ENCODE measurements at regions not wholly inside any gene's neighbourhood (a gene's known extent, or its start where the extent isn't known, plus 50 kb on each side); places are given as distances from the start of the nearest gene placed in this dataset.

DNA sequence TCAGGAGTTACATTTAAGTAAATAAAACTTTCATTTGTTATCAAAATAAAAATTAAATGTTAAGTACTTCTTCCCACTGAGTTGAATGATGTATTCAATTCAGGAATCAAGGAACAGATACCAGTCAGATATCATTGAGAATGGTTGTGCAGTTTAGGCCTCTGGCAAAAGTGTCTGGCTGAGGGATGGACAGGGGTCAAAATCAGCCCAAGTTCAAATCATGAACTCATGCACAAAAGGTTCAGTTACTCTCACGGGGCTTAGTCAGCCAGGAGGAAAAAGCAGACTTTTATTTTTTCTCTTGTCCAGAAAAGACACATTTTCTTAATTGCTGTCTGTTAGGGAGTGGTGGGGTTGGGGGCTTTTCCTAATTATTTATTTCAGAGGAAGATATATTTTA is 166.3 kb downstream of the RASSF9 start:
- ChIA-PET CTCF (no interaction called here), POLR2A (no interaction called here)
- H3K4me3 ChIP-seq, result no peak overlapping the region
- no peak overlapping the region for H3K4me2 ChIP-seq
- no peak for ATAC-seq
- H3K9me3 ChIP-seq, result no peaks in the 10 kb centered on the region
- no peak for FAIRE-seq
- H3K27ac ChIP-seq, result no peak overlapping the region
- DNase-seq (ENCODE audit: low read depth in 1 of 2, low spot score in 1 of 2), result no peak
- WGBS (ENCODE audit: missing lambda C conversion rate), result 23% methylated on average over 1 of the region's 1 CpG
- TF ChIP-seq EHF (CRISPR knock-in tag; IDR thresholded peaks at IDR 0.05) (no peak), ZC3H11A (IDR thresholded peaks at IDR 0.05) (no peak), EP300 (IDR thresholded peaks at IDR 0.05) (no peak), TFCP2L1 (CRISPR knock-in tag; IDR thresholded peaks at IDR 0.05) (no peak), HOXB5 (CRISPR knock-in tag; IDR thresholded peaks at IDR 0.05) (no peak), POLR2A (IDR thresholded peaks at IDR 0.05; ENCODE audit: low read length) (no peak), GATA3 (IDR thresholded peaks at IDR 0.05; ENCODE audit: borderline replicate concordance) (no peak)
- TF ChIP-seq, protein P1, sequence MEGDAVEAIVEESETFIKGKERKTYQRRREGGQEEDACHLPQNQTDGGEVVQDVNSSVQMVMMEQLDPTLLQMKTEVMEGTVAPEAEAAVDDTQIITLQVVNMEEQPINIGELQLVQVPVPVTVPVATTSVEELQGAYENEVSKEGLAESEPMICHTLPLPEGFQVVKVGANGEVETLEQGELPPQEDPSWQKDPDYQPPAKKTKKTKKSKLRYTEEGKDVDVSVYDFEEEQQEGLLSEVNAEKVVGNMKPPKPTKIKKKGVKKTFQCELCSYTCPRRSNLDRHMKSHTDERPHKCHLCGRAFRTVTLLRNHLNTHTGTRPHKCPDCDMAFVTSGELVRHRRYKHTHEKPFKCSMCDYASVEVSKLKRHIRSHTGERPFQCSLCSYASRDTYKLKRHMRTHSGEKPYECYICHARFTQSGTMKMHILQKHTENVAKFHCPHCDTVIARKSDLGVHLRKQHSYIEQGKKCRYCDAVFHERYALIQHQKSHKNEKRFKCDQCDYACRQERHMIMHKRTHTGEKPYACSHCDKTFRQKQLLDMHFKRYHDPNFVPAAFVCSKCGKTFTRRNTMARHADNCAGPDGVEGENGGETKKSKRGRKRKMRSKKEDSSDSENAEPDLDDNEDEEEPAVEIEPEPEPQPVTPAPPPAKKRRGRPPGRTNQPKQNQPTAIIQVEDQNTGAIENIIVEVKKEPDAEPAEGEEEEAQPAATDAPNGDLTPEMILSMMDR (IDR thresholded peaks at IDR 0.05), result no peak
- TF ChIP-seq, protein P2, sequence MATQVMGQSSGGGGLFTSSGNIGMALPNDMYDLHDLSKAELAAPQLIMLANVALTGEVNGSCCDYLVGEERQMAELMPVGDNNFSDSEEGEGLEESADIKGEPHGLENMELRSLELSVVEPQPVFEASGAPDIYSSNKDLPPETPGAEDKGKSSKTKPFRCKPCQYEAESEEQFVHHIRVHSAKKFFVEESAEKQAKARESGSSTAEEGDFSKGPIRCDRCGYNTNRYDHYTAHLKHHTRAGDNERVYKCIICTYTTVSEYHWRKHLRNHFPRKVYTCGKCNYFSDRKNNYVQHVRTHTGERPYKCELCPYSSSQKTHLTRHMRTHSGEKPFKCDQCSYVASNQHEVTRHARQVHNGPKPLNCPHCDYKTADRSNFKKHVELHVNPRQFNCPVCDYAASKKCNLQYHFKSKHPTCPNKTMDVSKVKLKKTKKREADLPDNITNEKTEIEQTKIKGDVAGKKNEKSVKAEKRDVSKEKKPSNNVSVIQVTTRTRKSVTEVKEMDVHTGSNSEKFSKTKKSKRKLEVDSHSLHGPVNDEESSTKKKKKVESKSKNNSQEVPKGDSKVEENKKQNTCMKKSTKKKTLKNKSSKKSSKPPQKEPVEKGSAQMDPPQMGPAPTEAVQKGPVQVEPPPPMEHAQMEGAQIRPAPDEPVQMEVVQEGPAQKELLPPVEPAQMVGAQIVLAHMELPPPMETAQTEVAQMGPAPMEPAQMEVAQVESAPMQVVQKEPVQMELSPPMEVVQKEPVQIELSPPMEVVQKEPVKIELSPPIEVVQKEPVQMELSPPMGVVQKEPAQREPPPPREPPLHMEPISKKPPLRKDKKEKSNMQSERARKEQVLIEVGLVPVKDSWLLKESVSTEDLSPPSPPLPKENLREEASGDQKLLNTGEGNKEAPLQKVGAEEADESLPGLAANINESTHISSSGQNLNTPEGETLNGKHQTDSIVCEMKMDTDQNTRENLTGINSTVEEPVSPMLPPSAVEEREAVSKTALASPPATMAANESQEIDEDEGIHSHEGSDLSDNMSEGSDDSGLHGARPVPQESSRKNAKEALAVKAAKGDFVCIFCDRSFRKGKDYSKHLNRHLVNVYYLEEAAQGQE (IDR thresholded peaks at IDR 0.05), result no peak
- TF ChIP-seq, protein P3, sequence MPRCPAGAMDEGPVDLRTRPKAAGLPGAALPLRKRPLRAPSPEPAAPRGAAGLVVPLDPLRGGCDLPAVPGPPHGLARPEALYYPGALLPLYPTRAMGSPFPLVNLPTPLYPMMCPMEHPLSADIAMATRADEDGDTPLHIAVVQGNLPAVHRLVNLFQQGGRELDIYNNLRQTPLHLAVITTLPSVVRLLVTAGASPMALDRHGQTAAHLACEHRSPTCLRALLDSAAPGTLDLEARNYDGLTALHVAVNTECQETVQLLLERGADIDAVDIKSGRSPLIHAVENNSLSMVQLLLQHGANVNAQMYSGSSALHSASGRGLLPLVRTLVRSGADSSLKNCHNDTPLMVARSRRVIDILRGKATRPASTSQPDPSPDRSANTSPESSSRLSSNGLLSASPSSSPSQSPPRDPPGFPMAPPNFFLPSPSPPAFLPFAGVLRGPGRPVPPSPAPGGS (IDR thresholded peaks at IDR 0.05), result no peak
- H3K4me1 ChIP-seq, result no peaks in the 10 kb centered on the region

DNA sequence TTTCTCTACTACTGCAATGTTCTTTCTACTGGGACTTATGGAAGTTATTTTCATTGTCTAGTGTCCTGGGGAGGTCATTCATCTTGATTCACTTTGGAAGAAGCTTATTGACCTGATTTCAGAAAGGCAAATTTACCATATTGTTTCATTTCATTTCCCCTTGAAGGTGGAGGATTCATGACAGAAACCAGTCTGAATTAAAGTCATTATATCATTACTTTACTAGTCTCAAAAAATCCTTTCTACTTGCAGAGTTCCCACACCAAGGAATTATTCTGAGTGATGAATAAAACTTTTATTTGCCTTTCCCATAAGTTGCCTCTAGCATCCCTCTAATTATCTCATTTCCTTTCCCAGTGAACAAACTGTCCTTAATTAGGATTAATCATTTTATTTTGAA is 163.8 kb downstream of the RASSF9 start:
- DNase-seq (ENCODE audit: low read depth in 1 of 2, low spot score in 1 of 2), result no peak
- Histone ChIP-seq H3K27ac (no peak overlapping the region), H3K9me3 (no peaks in the 10 kb centered on the region), H3K4me2 (no peak overlapping the region), H3K4me1 (no peaks in the 10 kb centered on the region), H3K4me3 (no peak overlapping the region)
- ATAC-seq, result no peak
- CTCF ChIA-PET, result no interaction called here
- POLR2A ChIA-PET, result no interaction called here
- FAIRE-seq, result no peak
- TF ChIP-seq FOXS1 (CRISPR knock-in tag; IDR thresholded peaks at IDR 0.05) (no peak), ZC3H11A (IDR thresholded peaks at IDR 0.05) (no peak), SREBF2 (IDR thresholded peaks at IDR 0.05) (no peak), MAZ (IDR thresholded peaks at IDR 0.05; ENCODE audit: borderline replicate concordance, low read depth, low read length) (no peak), EP300 (IDR thresholded peaks at IDR 0.05) (no peak), EHMT2 (IDR thresholded peaks at IDR 0.05; ENCODE audit: low read depth) (no peak), FOSL2 (IDR thresholded peaks at IDR 0.05) (no peak), FOSL2 (CRISPR knock-in tag; IDR thresholded peaks at IDR 0.05) (no peak), ESRRA (IDR thresholded peaks at IDR 0.05; ENCODE audit: borderline replicate concordance, low read length) (no peak), MAFK (IDR thresholded peaks at IDR 0.05; ENCODE audit: partially characterized antibody) (no peak), ZNF302 (CRISPR knock-in tag; IDR thresholded peaks at IDR 0.05) (no peak), HOXB13 (CRISPR knock-in tag; IDR thresholded peaks at IDR 0.05; ENCODE audit: low read depth) (no peak), KDM5A (IDR thresholded peaks at IDR 0.05) (no peak), TP53 (CRISPR knock-in tag; IDR thresholded peaks at IDR 0.05) (no peak), CBX8 (IDR thresholded peaks at IDR 0.05) (no peak), RARB (CRISPR knock-in tag; IDR thresholded peaks at IDR 0.05) (no peak), NR3C1 (IDR thresholded peaks at IDR 0.05) (no peak), NFE2L2 (conservative IDR thresholded peaks at IDR 0.05; ENCODE audit: low read length) (no peak)
- TF ChIP-seq, protein P2 (IDR thresholded peaks at IDR 0.05), result no peak
